GM10266 (cell line): ENCODE measurements at regions not wholly inside any gene's neighbourhood (a gene's known extent, or its start where the extent isn't known, plus 50 kb on each side); places are given as distances from the start of the nearest gene placed in this dataset.
"Not testable (repeated sequence)": the region's sequence is repeated elsewhere in the genome, so short reads cannot be mapped to it uniquely, and the experiment has no call there.

Source experiments
- DNase-seq: peaks from one replicate; pipeline ENCODE4 v3.0.0; 2012; ENCODE audit errors: extremely low spot score
- TF ChIP-seq, protein P1 (sequence below): IDR thresholded peaks from 2 replicates; pipeline ENCODE4 v1.5.1; 2012; ENCODE audit warnings: mild to moderate bottlenecking, low read depth; ENCODE audit not compliant: control insufficient read depth, insufficient read depth; ENCODE audit errors: missing control alignments

DNA sequence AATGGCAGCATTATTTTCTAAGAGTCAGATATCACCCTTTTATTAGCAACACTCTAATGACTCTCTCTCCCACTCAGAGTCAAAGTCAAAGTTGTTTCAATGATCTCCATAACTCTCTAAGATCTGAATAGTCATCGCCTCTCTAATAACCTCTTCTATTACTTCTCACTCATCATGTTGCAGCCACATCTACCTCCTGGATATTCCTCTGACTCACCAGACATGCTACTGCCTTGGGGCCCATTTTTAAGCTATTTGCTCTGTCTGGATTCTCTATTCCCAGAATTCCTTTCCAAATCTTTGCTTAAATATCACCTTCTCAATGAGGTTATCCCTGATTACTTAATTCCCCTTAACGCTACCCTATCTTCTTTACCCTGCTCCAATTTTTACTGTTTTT is 391.8 kb upstream of the MAGEB16 start:
- TF ChIP-seq, protein P1, sequence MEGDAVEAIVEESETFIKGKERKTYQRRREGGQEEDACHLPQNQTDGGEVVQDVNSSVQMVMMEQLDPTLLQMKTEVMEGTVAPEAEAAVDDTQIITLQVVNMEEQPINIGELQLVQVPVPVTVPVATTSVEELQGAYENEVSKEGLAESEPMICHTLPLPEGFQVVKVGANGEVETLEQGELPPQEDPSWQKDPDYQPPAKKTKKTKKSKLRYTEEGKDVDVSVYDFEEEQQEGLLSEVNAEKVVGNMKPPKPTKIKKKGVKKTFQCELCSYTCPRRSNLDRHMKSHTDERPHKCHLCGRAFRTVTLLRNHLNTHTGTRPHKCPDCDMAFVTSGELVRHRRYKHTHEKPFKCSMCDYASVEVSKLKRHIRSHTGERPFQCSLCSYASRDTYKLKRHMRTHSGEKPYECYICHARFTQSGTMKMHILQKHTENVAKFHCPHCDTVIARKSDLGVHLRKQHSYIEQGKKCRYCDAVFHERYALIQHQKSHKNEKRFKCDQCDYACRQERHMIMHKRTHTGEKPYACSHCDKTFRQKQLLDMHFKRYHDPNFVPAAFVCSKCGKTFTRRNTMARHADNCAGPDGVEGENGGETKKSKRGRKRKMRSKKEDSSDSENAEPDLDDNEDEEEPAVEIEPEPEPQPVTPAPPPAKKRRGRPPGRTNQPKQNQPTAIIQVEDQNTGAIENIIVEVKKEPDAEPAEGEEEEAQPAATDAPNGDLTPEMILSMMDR, result no peak
- DNase-seq, result no peak

DNA sequence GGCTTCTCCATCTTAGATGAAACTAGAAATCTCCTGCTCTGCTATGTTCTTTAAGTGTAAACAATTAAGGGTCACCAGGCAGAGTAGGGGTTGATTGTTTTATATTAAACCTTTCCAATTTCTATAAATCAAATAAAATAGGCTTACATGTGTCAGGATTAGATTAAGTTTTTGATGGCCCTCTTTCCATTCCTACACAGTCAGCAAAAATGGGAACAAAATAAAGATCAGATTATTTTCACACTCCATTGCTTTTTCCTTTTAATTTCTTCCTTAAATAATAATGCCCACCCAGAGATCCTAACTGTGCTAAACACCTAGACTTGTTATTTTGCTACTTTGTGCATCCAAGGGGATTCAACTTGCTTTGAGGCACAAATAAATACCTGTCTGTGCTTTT is 381.4 kb upstream of the MAGEB16 start:
- TF ChIP-seq, protein P1, result no peak
- no peak for DNase-seq

DNA sequence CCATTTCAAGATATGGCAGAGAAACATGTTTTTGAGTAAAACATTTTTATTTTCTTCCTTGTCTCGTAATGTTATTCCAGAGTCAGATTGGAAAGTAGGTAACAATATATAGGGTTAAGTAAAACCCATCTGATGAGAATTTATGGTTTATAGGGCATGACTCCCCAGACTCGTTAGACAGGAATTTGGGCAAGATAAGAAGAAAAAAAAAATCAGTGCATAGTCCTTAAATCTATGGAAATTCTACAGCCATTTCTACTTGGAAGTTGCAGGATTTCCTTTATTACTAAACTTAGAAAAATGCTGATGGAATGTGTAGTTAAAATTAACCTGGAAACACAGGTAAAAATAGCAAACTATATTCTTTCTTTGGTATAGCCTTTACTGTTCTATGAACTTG is 366.1 kb upstream of the MAGEB16 start:
- TF ChIP-seq, protein P1, result no peak
- DNase-seq, result no peak

DNA sequence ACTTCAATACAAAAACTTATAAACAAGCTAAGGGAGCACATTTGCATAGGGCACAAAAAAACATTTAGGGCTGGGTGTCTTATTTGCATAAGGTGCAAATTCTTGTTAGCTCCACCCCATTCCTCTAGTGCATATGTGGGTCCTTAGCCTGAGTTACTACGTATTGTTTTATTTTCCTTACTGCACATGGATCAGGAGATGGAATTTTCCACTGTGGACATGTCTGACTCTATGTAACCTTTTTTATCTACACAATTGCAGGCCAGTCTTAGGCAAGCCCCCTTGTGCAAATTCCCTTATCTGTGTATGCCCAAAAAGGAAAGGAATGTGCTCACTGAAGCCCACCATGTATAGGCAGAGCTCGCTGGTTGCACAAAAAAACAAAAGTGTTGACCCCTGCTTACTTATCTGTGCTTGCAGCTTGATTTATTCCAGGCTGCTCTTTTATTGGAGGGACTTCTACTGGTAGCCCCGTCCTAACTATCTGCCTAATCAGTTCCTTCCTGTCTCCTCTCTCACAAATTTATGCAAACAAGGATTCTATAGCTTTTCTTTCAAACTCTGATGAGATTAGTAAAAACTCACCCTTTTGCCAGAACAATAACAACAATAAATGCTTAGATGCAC is 359.0 kb upstream of the MAGEB16 start:
- no peak for DNase-seq
- TF ChIP-seq, protein P1, result no peak

DNA sequence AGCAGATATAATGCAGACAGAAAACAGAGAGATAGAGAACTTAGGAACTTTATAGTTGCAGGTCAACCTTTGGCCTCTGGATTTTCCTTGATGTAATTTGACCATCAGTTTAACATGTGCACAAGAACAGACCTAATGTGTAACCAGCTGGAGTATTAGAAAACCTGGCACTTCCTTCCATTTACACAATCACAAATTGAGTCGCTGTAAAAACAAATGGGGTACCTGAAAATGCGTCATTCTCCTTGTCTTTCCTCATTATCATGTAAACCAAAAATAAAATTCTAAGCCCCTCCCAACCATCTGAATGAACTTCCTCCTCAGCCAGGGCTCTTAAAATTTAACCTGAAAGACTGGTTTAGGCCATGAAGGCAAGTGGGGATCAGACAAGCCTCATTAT is 358.4 kb upstream of the MAGEB16 start:
- TF ChIP-seq, protein P1, result no peak
- DNase-seq, result no peak

DNA sequence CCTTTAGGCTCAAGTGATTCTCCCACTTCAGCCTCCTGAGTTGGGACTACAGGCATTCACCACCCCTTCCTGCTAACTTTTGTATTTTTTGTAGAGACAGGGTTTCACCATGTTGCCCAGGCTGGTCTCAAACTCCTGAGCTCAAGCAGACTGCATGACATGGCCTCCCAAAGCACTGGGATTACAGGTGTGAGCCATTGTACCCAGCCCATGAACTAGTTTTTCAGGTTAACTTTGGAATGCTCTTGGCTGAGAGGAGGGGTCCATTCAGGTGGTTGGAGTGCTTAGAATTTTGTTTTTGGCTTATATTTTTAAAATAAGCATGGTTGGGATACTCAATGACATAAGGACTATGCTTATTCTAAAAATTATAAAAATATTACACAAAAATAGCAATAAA is 355.7 kb upstream of the MAGEB16 start:
- TF ChIP-seq, protein P1, result no peak
- no peak for DNase-seq

DNA sequence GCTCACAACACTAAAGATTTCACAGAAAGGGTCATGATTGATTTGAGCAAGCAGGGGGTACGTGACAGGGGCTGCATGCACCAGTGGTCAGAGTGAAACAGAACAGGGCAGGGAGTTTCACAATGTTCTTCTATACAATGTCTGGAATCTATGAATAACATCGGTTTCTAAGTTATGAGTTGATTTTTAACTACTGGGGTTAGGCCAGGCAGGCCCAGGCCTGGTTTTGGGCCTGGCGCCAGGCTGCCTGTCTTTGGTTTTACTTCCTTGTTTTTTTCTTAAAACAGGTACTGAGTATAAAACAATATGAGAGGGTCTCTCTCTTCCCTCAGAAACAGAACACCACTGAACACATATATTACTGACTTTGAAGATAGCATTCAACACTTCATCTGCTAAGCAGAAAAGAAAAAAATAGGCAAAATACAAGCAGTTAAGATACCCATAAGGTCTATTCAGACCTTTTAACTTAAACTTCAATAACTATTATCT is 355.0 kb upstream of the MAGEB16 start:
- DNase-seq, result not testable (repeated sequence)

DNA sequence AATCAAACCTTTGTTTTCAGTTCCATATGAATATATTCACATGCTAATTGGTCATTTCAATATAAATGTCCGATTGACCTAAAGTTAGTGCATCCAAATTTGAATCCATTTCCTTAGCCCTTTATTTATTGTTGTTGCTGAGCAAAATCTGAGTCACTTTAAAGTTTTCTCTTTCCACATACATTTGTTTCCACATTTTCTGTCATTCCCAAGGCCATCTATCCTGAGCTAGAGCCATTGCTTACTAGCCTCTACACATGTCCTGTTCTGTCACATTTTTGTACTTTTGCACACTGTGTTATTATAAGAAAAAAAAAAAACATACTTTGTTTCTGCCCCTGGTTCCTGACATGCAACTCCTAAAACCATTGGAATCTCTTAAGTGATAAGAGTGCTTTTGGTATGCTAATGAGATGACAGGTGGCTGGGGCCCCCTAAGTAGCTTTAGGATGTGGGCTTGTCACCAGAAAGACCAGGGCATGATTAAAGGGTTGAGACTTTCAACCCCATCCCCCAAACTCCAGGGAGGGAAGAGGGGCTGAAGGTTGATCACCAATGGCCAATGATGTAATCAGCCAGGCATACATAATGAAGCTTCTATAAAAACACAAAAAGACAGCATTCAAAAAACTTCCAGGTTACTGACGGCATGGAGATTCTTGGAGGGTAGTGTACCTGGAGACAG is 353.3 kb upstream of the MAGEB16 start:
- TF ChIP-seq, protein P1, result no peak
- no peak for DNase-seq
